MM.1S (cell line): ENCODE measurements at regions not wholly inside any gene's neighbourhood (a gene's known extent, or its start where the extent isn't known, plus 50 kb on each side); places are given as distances from the start of the nearest gene placed in this dataset.
"Not testable (repeated sequence)": the region's sequence is repeated elsewhere in the genome, so short reads cannot be mapped to it uniquely, and the experiment has no call there.

Source experiments
- DNase-seq: peaks from one replicate; pipeline ENCODE4 v3.0.0-alpha.2; 2015
- H2AFZ ChIP-seq: fragments of 300-600 bp; sonication (generic); 2 replicates; pipeline ENCODE4 v1.6.0; 2016; ENCODE audit warnings: antibody characterized with exemption, low read length
- H3F3A ChIP-seq: fragments of 300-600 bp; sonication (generic); 2 replicates; pipeline ENCODE4 v1.6.1; 2016; ENCODE audit warnings: mild to moderate bottlenecking, antibody characterized with exemption, low read length, moderate library complexity, mixed read lengths; ENCODE audit not compliant: insufficient read depth
- H3K27ac ChIP-seq: fragments of 300-600 bp; sonication (generic); 2 replicates; pipeline ENCODE4 v1.5.1; 2016; ENCODE audit warnings: mild to moderate bottlenecking, low read length
- H3K27me3 ChIP-seq: fragments of 300-600 bp; sonication (generic); replicated peaks from 2 replicates; pipeline ENCODE4 v1.6.0; 2016; ENCODE audit warnings: low read length; ENCODE audit not compliant: insufficient read depth
- H3K36me3 ChIP-seq: fragments of 300-600 bp; sonication (generic); replicated peaks from 2 replicates; pipeline ENCODE4 v1.6.1; 2016; ENCODE audit warnings: mild to moderate bottlenecking, low read length, mixed read lengths; ENCODE audit not compliant: insufficient read depth
- H3K4me1 ChIP-seq: fragments of 300-600 bp; sonication (generic); 2 replicates; pipeline ENCODE4 v1.6.1; 2016; ENCODE audit warnings: low read length, mixed read lengths
- H3K4me2 ChIP-seq: fragments of 300-600 bp; sonication (generic); 2 replicates; pipeline ENCODE4 v1.6.0; 2016; ENCODE audit warnings: low read depth, low read length
- H3K4me3 ChIP-seq: fragments of 300-600 bp; sonication (generic); 2 replicates; pipeline ENCODE4 v1.5.1; 2016; ENCODE audit warnings: low read length, mixed read lengths
- H3K79me2 ChIP-seq: fragments of 300-600 bp; sonication (generic); 2 replicates; pipeline ENCODE4 v1.6.1; 2016; ENCODE audit warnings: mixed run types, low read length, mixed read lengths
- H3K9ac ChIP-seq: fragments of 300-600 bp; sonication (generic); 2 replicates; pipeline ENCODE4 v1.6.1; 2016; ENCODE audit warnings: low read length, mixed read lengths
- H3K9me2 ChIP-seq: fragments of 300-600 bp; sonication (generic); replicated peaks from 2 replicates; pipeline ENCODE4 v1.6.1; 2016; ENCODE audit warnings: mild to moderate bottlenecking, low read length, mixed read lengths; ENCODE audit not compliant: insufficient read depth
- H3K9me3 ChIP-seq: fragments of 300-600 bp; sonication (generic); replicated peaks from 2 replicates; pipeline ENCODE4 v1.6.1; 2016; ENCODE audit warnings: mild to moderate bottlenecking, low read length, mixed read lengths; ENCODE audit not compliant: insufficient read depth
- H4K20me1 ChIP-seq: fragments of 300-600 bp; sonication (generic); 2 replicates; pipeline ENCODE4 v1.6.1; 2016; ENCODE audit warnings: mild to moderate bottlenecking, low read length, moderate library complexity, mixed read lengths; ENCODE audit not compliant: insufficient read depth
- EZH2 ChIP-seq: fragments of 300-600 bp; sonication (generic); optimal IDR thresholded peaks from 2 replicates; pipeline ENCODE3; 2017; ENCODE audit warnings: low read depth, mild to moderate bottlenecking, antibody characterized with exemption, low read length, mixed read lengths
- EZH2phosphoT487 ChIP-seq: fragments of 300-600 bp; sonication (generic); IDR thresholded peaks from 2 replicates; pipeline ENCODE4 v1.6.1; 2018; ENCODE audit warnings: antibody characterized with exemption, low read length
- TF ChIP-seq, protein P1 (sequence below): fragments of 300-600 bp; sonication (generic); IDR thresholded peaks from 2 replicates; pipeline ENCODE4 v1.5.1; 2016; ENCODE audit warnings: antibody characterized with exemption, low read length, mixed read lengths

DNA sequence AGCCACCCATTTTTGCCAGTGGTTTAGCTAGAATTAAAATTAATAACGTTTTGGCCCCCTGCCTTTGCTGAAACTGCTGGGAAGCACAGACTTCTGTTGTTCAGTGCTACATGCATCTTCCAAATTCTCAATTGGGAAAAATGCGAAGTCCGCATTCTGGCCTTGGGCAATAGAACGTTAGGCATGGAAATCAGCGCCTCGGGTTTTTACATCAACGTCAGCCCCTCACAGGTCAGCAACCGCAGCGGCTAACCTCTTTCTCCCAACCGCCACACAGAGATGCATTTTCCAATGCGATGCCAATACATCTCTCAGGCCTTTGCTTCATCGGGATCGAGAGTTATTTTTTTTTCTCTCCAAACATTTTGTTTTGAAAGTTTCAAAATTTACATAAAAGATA is 339.1 kb downstream of the DCHS2 start:
- Histone ChIP-seq H3K27me3 (no peaks in the 10 kb centered on the region), H4K20me1 (no peaks in the 10 kb centered on the region), H3K27ac (no peak overlapping the region), H3K9ac (no peak overlapping the region), H3K4me1 (no peaks in the 10 kb centered on the region), H3K9me2 (no peaks in the 10 kb centered on the region), H3K9me3 (no peaks in the 10 kb centered on the region), H3K36me3 (no peaks in the 10 kb centered on the region), H3K4me3 (no peak overlapping the region), H3F3A (no peaks in the 10 kb centered on the region), H3K79me2 (no peaks in the 10 kb centered on the region), H2AFZ (no peak overlapping the region), H3K4me2 (no peak overlapping the region)
- TF ChIP-seq, protein P1, sequence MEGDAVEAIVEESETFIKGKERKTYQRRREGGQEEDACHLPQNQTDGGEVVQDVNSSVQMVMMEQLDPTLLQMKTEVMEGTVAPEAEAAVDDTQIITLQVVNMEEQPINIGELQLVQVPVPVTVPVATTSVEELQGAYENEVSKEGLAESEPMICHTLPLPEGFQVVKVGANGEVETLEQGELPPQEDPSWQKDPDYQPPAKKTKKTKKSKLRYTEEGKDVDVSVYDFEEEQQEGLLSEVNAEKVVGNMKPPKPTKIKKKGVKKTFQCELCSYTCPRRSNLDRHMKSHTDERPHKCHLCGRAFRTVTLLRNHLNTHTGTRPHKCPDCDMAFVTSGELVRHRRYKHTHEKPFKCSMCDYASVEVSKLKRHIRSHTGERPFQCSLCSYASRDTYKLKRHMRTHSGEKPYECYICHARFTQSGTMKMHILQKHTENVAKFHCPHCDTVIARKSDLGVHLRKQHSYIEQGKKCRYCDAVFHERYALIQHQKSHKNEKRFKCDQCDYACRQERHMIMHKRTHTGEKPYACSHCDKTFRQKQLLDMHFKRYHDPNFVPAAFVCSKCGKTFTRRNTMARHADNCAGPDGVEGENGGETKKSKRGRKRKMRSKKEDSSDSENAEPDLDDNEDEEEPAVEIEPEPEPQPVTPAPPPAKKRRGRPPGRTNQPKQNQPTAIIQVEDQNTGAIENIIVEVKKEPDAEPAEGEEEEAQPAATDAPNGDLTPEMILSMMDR, result no peak
- TF ChIP-seq EZH2phosphoT487, result no peak
- no peak for DNase-seq

DNA sequence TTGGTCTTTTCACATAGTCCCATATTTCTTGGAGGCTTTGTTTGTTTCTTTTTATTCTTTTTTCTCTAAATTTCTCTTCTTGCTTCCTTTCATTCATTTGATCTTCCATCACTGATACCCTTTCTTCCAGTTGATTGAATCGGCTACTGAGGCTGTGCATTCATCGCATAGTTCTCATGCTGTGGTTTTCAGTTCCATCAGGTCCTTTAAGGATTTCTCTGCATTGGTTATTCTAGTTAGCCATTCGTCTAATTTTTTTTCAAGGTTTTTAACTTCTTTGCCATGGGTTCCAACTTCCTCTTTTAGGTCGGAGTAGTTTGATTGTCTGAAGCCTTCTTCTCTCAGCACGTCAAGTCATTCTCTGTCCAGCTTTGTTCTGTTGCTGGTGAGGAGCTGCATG is 342.4 kb downstream of the DCHS2 start:
- not testable (repeated sequence) for H3K36me3 ChIP-seq, H3K4me1 ChIP-seq, H3K27me3 ChIP-seq, DNase-seq, H3K4me3 ChIP-seq, H4K20me1 ChIP-seq, H3K9me2 ChIP-seq, H3F3A ChIP-seq, H3K79me2 ChIP-seq, H3K4me2 ChIP-seq, H3K9ac ChIP-seq, H3K9me3 ChIP-seq, H2AFZ ChIP-seq, H3K27ac ChIP-seq

DNA sequence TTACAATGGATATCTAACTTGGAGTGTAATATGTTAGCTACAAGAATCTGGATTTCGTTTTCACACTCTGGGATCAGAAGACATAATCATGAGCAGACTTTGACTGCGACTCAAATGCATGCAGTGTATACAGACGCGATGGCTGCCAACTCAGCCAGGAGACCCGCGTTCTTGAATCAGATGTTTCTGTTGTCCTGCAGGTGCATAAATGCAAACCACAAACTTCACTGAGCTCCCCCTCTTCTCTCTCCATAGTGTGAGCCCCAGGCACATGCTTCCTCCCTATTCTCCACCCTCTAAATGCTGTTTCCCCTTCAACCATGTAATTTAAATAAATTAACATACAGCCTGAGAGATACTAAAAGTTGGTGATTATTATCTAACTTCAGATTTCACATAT is 347.9 kb downstream of the DCHS2 start:
- TF ChIP-seq, protein P1, result no peak
- TF ChIP-seq EZH2 (no peak), EZH2phosphoT487 (no peak)
- Histone ChIP-seq H4K20me1 (no peaks in the 10 kb centered on the region), H3K27ac (no peak overlapping the region), H3K27me3 (no peaks in the 10 kb centered on the region), H3K4me2 (no peak overlapping the region), H3K79me2 (no peaks in the 10 kb centered on the region), H3F3A (no peaks in the 10 kb centered on the region), H2AFZ (no peak overlapping the region), H3K4me3 (no peak overlapping the region), H3K9me2 (no peaks in the 10 kb centered on the region), H3K9ac (no peak overlapping the region), H3K4me1 (no peaks in the 10 kb centered on the region), H3K9me3 (no peaks in the 10 kb centered on the region), H3K36me3 (no peaks in the 10 kb centered on the region)
- no peak for DNase-seq

DNA sequence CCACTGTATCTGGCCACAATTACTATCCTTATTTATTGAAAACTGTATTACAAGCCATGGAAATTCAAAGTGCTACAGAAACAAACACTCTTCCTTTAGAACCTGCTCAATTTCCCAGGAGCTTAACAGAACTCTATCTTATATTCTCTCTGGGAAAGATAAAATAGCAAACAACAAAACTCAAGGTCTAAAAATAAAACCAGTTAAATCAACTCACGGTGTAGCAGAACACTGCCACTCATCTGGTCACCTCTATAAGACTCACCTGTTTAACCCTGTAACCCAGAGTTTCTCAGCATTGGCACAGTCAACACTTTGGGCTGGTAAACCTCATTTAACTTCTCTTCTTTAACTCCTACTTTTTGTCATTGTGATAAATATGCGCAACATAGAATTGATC is 348.9 kb downstream of the DCHS2 start:
- Histone ChIP-seq H3K9me3 (no peaks in the 10 kb centered on the region), H3K4me2 (no peak overlapping the region), H3K4me3 (no peak overlapping the region), H4K20me1 (no peaks in the 10 kb centered on the region), H3K27ac (no peak overlapping the region), H2AFZ (no peak overlapping the region), H3F3A (no peaks in the 10 kb centered on the region), H3K79me2 (no peaks in the 10 kb centered on the region), H3K9me2 (no peaks in the 10 kb centered on the region), H3K4me1 (no peaks in the 10 kb centered on the region), H3K9ac (no peak overlapping the region), H3K27me3 (no peaks in the 10 kb centered on the region), H3K36me3 (no peaks in the 10 kb centered on the region)
- no peak for DNase-seq
- no peak for TF ChIP-seq EZH2phosphoT487
- TF ChIP-seq EZH2, result no peak
- TF ChIP-seq, protein P1, result no peak
